Right cardiac atrium (tissue), 5 donors: ENCODE measurements at regions not wholly inside any gene's neighbourhood (a gene's known extent, or its start where the extent isn't known, plus 50 kb on each side); places are given as distances from the start of the nearest gene placed in this dataset.

Experiments used
- ATAC-seq, 2 donors: fragments of 200-7000 bp; cut with Tn5 transposase; one replicate each; pipeline versions ENCODE4 v1.8.0 to v1.9.1; 2020; ENCODE audit warnings: moderate library complexity in 2 of 2, mild to moderate bottlenecking in 1 of 2
- DNase-seq, 3 donors: peaks; one replicate each; pipeline ENCODE4 v3.0.0-alpha.2; 2020
- H3K27ac ChIP-seq: one replicate; pipeline ENCODE4 v1.5.1; 2013; ENCODE audit warnings: mild to moderate bottlenecking, low read length, control low read depth, moderate library complexity
- H3K27me3 ChIP-seq: one replicate; pipeline ENCODE4 v1.6.1; 2013; ENCODE audit not compliant: control insufficient read depth, insufficient read depth
- H3K4me1 ChIP-seq: one replicate; pipeline ENCODE4 v1.6.1; 2013; ENCODE audit warnings: low read length; ENCODE audit not compliant: control insufficient read depth, insufficient read depth
- H3K4me3 ChIP-seq: one replicate; pipeline ENCODE4 v1.5.1; 2013; ENCODE audit warnings: low read length, control low read depth
- H3K9me3 ChIP-seq: one replicate; pipeline ENCODE4 v1.6.1; 2013; ENCODE audit warnings: low read length; ENCODE audit not compliant: control insufficient read depth
- WGBS: extraction: QIAGEN DNeasy Blood & Tissue Kit; methylation state at CpG from one replicate; pipeline ENCODE4 v1.1.7; 2013; 5-methylcytosine and 5-hydroxymethylcytosine counted together
- intact Hi-C, 4 donors: fragments of 100-400 bp; cut with DNase I; formaldehyde crosslinking; loops; one replicate each; pipeline versions ENCODE4 v1.11.0 to v1.14.0; 2022 to 2023
- donor health status: healthy with polysubstance abuse.
- donor health status: DM: no; HTN: yes; CAD: no.
- donor health status: DM: no; HTN: no; CAD: no.
- donor health status: DM: no; HTN: yes; CAD: no; lungs with severe emphysema.
- donor health status: DM: yes; HTN: yes; CAD: no.

- H3K27me3 ChIP-seq = no peaks in the 10 kb centered on the region
- H3K4me1 ChIP-seq = no peaks in the 10 kb centered on the region
- no peak overlapping the region for H3K27ac ChIP-seq
- no peak for ATAC-seq
- intact Hi-C loops = no loop called here
- WGBS = 57% methylated on average over 1 of the region's 1 CpG
- no peaks in the 10 kb centered on the region for H3K9me3 ChIP-seq
- no peak overlapping the region for H3K4me3 ChIP-seq
- no peak for DNase-seq
Observed at GRCh38 chr2:41160439-41160838, 708.5 kb upstream of the SLC8A1 start.

GRCh38 chr2:41167014-41167413 is 715.1 kb upstream of the SLC8A1 start:
- 93% methylated on average over 2 of the region's 2 CpGs for WGBS
- ATAC-seq = no peak

GRCh38 chr2:41169744-41170143 is 717.9 kb upstream of the SLC8A1 start:
- 76% methylated on average over 2 of the region's 2 CpGs for WGBS
- Histone ChIP-seq H3K27me3 (no peaks in the 10 kb centered on the region), H3K9me3 (no peaks in the 10 kb centered on the region), H3K27ac (no peak overlapping the region), H3K4me3 (no peak overlapping the region), H3K4me1 (no peaks in the 10 kb centered on the region)
- ATAC-seq (no peak), DNase-seq (no peak)
- intact Hi-C loops = no loop called here

More at GRCh38 chr2:41167014-41167413, 715.1 kb upstream of the SLC8A1 start:
- no peak overlapping the region for H3K27ac ChIP-seq
- DNase-seq = no peak
- H3K4me3 ChIP-seq = no peak overlapping the region
- intact Hi-C loops = no loop called here
- H3K27me3 ChIP-seq = no peaks in the 10 kb centered on the region
- H3K9me3 ChIP-seq = no peaks in the 10 kb centered on the region
- H3K4me1 ChIP-seq = no peaks in the 10 kb centered on the region

- Histone ChIP-seq H3K27me3 (no peaks in the 10 kb centered on the region), H3K9me3 (no peaks in the 10 kb centered on the region), H3K27ac (no peak overlapping the region), H3K4me3 (no peak overlapping the region), H3K4me1 (no peaks in the 10 kb centered on the region)
- DNase-seq (no peak), ATAC-seq (no peak)
- intact Hi-C loops = no loop called here
- WGBS = 92% methylated on average over 1 of the region's 1 CpG
Observed at GRCh38 chr2:41170589-41170988, 718.7 kb upstream of the SLC8A1 start.

GRCh38 chr2:41180387-41180786 is 728.5 kb upstream of the SLC8A1 start:
- WGBS = 52% methylated on average over 2 of the region's 2 CpGs
- intact Hi-C loops = no loop called here
- Histone ChIP-seq H3K4me1 (no peaks in the 10 kb centered on the region), H3K4me3 (no peak overlapping the region), H3K27me3 (no peaks in the 10 kb centered on the region), H3K9me3 (no peaks in the 10 kb centered on the region), H3K27ac (no peak overlapping the region)
- ATAC-seq (no peak), DNase-seq (no peak)

- intact Hi-C loops = no loop called here
- Histone ChIP-seq H3K27ac (no peak overlapping the region), H3K4me3 (no peak overlapping the region), H3K9me3 (no peaks in the 10 kb centered on the region), H3K4me1 (no peaks in the 10 kb centered on the region), H3K27me3 (no peaks in the 10 kb centered on the region)
- ATAC-seq = no peak
- WGBS = 76% methylated on average over 5 of the region's 5 CpGs
- no peak for DNase-seq
Observed at GRCh38 chr2:41182961-41183360, 731.1 kb upstream of the SLC8A1 start.

GRCh38 chr2:41187376-41188122 is 735.7 kb upstream of the SLC8A1 start:
- H3K4me3 ChIP-seq = no peak overlapping the region
- 61% methylated on average over 5 of the region's 5 CpGs for WGBS
- DNase-seq (no peak), ATAC-seq (no peak)
- no peaks in the 10 kb centered on the region for H3K4me1 ChIP-seq
- H3K27ac ChIP-seq = no peak overlapping the region
- intact Hi-C loops = no loop called here
- H3K27me3 ChIP-seq = no peaks in the 10 kb centered on the region
- H3K9me3 ChIP-seq = no peaks in the 10 kb centered on the region

GRCh38 chr2:41194230-41194629 is 742.3 kb upstream of the SLC8A1 start:
- intact Hi-C loops = no loop called here
- WGBS = 32% methylated on average over 5 of the region's 5 CpGs
- Histone ChIP-seq H3K27ac (no peak overlapping the region), H3K27me3 (no peaks in the 10 kb centered on the region), H3K9me3 (no peaks in the 10 kb centered on the region), H3K4me1 (peaks cover 3% of the 10 kb centered on the region), H3K4me3 (no peak overlapping the region)
- DNase-seq = peak; percentile 27 to 76 (median 33)
- ATAC-seq = peak; percentile 71 to 84

- 70% methylated on average over 4 of the region's 4 CpGs for WGBS
- Histone ChIP-seq H3K9me3 (no peaks in the 10 kb centered on the region), H3K4me1 (peaks cover 3% of the 10 kb centered on the region), H3K4me3 (no peak overlapping the region), H3K27ac (no peak overlapping the region), H3K27me3 (no peaks in the 10 kb centered on the region)
- ATAC-seq = no peak
- no peak for DNase-seq
- intact Hi-C loops = no loop called here
Observed at GRCh38 chr2:41197781-41198180, 745.9 kb upstream of the SLC8A1 start.

- WGBS = 59% methylated on average over 1 of the region's 1 CpG
- H3K9me3 ChIP-seq = no peaks in the 10 kb centered on the region
- H3K4me1 ChIP-seq = peaks cover 1% of the 10 kb centered on the region
- H3K27me3 ChIP-seq = no peaks in the 10 kb centered on the region
- DNase-seq (no peak), ATAC-seq (no peak)
- H3K27ac ChIP-seq = no peak overlapping the region
- H3K4me3 ChIP-seq = no peak overlapping the region
- intact Hi-C loops = no loop called here
Observed at GRCh38 chr2:41199334-41199733, 747.4 kb upstream of the SLC8A1 start.

GRCh38 chr2:41204315-41204714 is 752.4 kb upstream of the SLC8A1 start:
- no peak overlapping the region for H3K27ac ChIP-seq
- no peak for DNase-seq
- no peaks in the 10 kb centered on the region for H3K4me1 ChIP-seq
- WGBS = 55% methylated on average over 3 of the region's 3 CpGs
- no peak overlapping the region for H3K4me3 ChIP-seq
- intact Hi-C loops = no loop called here
- H3K9me3 ChIP-seq = no peaks in the 10 kb centered on the region
- H3K27me3 ChIP-seq = no peaks in the 10 kb centered on the region
- ATAC-seq = no peak

GRCh38 chr2:41206004-41206403 is 754.1 kb upstream of the SLC8A1 start:
- Histone ChIP-seq H3K9me3 (no peaks in the 10 kb centered on the region), H3K4me1 (no peaks in the 10 kb centered on the region), H3K27ac (no peak overlapping the region), H3K27me3 (no peaks in the 10 kb centered on the region), H3K4me3 (no peak overlapping the region)
- ATAC-seq (peak; percentile 99), DNase-seq (peak in 2 of 3 donors; percentile 11 to 59)
- 38% methylated on average over 1 of the region's 1 CpG for WGBS
- intact Hi-C loops = no loop called here
